ENCODE measurements at regions not wholly inside any gene's neighbourhood (a gene's known extent, or its start where the extent isn't known, plus 50 kb on each side); places are given as distances from the start of the nearest gene placed in this dataset.

GRCh38 chr6:33912195-33912594 is 108.4 kb upstream of the MLN start:
- 0% methylated on average over 1 of the region's 1 CpG for WGBS (ENCODE audit: insufficient coverage, insufficient replicate concordance, low lambda C conversion rate, missing lambda C conversion rate)
- intact Hi-C loops (cut with micrococcal nuclease; ENCODE audit: unreplicated experiment), result no loop called here
- RAD21 ChIA-PET (ENCODE audit: unreplicated experiment), result no interaction called here

More at GRCh38 chr6:33912195-33912594, 108.4 kb upstream of the MLN start:
- Histone ChIP-seq H3K4me1 (ENCODE audit: control insufficient read depth, insufficient read depth, low read length) (peaks cover 16% of the 10 kb centered on the region), H3K9me3 (replicated peaks; ENCODE audit: control insufficient read depth, insufficient read depth, low read length) (no peaks in the 10 kb centered on the region), H3K27me3 (replicated peaks in 1 of 2; ENCODE audit: control insufficient read depth in 2 of 2, insufficient read depth in 2 of 2, low read length in 1 of 2) (no peaks in the 10 kb centered on the region), H3K4me2 (ENCODE audit: control insufficient read depth, insufficient read depth) (no peak overlapping the region), H3K36me3 (ENCODE audit: control insufficient read depth in 2 of 2, insufficient read depth in 2 of 2, low read length in 1 of 2) (no peaks in the 10 kb centered on the region), H3K4me3 (no peak overlapping the region), H3K79me2 (ENCODE audit: control insufficient read depth, insufficient read depth, low read length) (no peaks in the 10 kb centered on the region), H2AFZ (ENCODE audit: control insufficient read depth, low read depth, low read length) (no peak overlapping the region), H3K9ac (ENCODE audit: control insufficient read depth, insufficient read depth, low read length) (no peak overlapping the region), H4K20me1 (ENCODE audit: control insufficient read depth, insufficient read depth) (no peaks in the 10 kb centered on the region), H3K27ac (ENCODE audit: control insufficient read depth, insufficient read depth) (no peak overlapping the region)
- ATAC-seq, result no peak
- ChIA-PET CTCF (no interaction called here), POLR2A (no interaction called here), SMC1A (ENCODE audit: uncharacterized antibody, unreplicated experiment) (no interaction called here)
- no peak for DNase-seq (ENCODE audit: low read depth, low spot score)
- in situ Hi-C loops (cut with MboI), result no loop called here
- FAIRE-seq, result no peak
- no TSS peak for BruUV-seq (replicated peaks)
- TF ChIP-seq, protein P1, sequence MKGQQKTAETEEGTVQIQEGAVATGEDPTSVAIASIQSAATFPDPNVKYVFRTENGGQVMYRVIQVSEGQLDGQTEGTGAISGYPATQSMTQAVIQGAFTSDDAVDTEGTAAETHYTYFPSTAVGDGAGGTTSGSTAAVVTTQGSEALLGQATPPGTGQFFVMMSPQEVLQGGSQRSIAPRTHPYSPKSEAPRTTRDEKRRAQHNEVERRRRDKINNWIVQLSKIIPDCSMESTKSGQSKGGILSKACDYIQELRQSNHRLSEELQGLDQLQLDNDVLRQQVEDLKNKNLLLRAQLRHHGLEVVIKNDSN (IDR thresholded peaks at IDR 0.05; ENCODE audit: borderline replicate concordance, extremely low read length, insufficient read depth, low read depth, low read length), result no peak
- no peak for TF ChIP-seq ETV6 (conservative IDR thresholded peaks at IDR 0.05 in 1 of 2, IDR thresholded peaks at IDR 0.05 in 1 of 2; ENCODE audit: borderline replicate concordance in 1 of 2, low read depth in 1 of 2)
- no peak for TF ChIP-seq FOXK2 (IDR thresholded peaks at IDR 0.05)
- no peak for TF ChIP-seq NKRF (conservative IDR thresholded peaks at IDR 0.05)
- TF ChIP-seq, protein P2, sequence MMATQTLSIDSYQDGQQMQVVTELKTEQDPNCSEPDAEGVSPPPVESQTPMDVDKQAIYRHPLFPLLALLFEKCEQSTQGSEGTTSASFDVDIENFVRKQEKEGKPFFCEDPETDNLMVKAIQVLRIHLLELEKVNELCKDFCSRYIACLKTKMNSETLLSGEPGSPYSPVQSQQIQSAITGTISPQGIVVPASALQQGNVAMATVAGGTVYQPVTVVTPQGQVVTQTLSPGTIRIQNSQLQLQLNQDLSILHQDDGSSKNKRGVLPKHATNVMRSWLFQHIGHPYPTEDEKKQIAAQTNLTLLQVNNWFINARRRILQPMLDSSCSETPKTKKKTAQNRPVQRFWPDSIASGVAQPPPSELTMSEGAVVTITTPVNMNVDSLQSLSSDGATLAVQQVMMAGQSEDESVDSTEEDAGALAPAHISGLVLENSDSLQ (IDR thresholded peaks at IDR 0.05), result no peak
- no peak for TF ChIP-seq RB1 (IDR thresholded peaks at IDR 0.05; ENCODE audit: borderline replicate concordance)
- no peak for TF ChIP-seq ATF2 (IDR thresholded peaks at IDR 0.05; ENCODE audit: low read length)
